ENCODE measurements at regions not wholly inside any gene's neighbourhood (a gene's known extent, or its start where the extent isn't known, plus 50 kb on each side); places are given as distances from the start of the nearest gene placed in this dataset.

GRCh38 chr4:57448452-57448851 lies 338.3 kb upstream of the IGFBP7 start:
- no peak for DNase-seq

DNA sequence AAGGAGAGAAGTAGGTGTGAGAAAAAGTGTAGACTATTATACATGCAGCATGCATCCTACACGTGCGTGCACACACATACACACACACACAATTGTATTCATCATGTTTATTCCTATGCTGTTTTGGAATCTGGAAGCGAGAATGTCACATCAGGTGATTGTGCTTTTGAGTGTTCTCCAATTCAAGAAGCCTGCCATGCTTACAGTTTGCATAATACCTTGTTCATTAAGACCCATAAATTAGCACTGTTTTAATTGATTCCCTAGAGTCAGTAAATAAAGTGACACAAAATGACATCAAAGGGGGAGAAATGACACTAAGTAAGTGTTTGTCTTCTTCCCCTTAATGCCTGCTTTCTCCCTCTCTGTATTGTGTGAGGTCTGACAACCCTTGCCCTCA lies 336.1 kb upstream of the IGFBP7 start:
- DNase-seq = no peak

GRCh38 chr4:57445686-57446085 lies 335.5 kb upstream of the IGFBP7 start:
- no peak for DNase-seq

DNA sequence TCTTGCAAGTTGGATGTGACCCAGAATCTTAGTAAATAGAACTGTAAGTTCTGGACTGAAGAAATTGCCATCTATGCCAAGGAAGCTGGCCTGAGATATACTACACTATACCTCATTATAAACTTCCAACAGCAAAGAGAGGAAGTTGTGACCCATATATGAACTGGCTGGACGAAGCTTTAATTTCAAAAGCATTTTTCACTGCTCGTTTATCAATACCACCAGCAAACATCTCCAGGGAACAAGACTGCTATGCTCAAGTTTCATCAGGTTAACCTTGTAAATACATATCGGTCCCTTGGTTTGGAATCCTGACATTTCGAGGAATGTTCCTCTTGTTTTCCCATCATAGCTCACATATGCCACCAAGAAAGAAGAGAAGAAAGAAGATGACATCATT lies 334.5 kb upstream of the IGFBP7 start:
- no peak for DNase-seq

- no peak for DNase-seq
Observed at GRCh38 chr4:57443787-57444186, 333.6 kb upstream of the IGFBP7 start.

DNA sequence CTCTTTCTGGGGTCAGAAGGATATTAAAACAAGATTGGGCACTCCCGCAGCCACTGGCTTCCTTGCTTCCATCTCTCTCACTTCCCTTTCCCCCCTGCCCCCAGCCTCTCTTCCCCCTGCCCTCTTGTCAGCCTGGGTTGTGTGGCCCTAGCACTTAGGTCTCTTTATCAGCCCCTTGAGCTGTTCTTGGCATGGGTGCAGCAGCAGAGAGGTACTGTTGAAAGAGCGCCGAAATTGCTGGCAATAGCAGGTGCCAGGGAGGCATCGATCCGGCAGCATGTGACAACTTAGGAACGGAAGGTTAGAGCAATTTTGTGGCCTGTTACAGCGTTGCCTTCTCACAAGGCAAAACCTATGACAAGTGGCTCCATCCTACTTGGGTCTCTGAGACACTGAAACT lies 333.1 kb upstream of the IGFBP7 start:
- DNase-seq = no peak

GRCh38 chr4:57442831-57443291 lies 332.7 kb upstream of the IGFBP7 start:
- DNase-seq = peak; percentile 33

DNA sequence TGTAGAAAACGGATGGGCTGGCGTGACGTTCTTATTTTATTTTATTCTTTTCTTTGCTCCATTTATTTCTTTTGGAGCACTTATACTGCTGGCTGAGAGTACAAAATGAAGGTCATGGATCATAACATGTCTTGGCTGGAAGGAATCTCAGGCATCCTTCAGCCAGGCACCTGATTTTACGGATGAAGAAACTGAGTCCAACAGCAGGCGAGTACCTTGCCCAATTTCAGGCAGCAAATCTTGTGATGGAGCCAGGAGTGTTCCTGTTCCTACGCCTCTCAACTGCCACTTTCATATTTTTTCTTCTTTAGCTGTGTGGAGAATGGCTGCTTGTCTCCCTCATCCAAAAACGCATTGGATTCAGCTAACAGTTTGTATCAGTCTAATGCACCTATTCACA lies 332.1 kb upstream of the IGFBP7 start:
- no peak for DNase-seq

DNA sequence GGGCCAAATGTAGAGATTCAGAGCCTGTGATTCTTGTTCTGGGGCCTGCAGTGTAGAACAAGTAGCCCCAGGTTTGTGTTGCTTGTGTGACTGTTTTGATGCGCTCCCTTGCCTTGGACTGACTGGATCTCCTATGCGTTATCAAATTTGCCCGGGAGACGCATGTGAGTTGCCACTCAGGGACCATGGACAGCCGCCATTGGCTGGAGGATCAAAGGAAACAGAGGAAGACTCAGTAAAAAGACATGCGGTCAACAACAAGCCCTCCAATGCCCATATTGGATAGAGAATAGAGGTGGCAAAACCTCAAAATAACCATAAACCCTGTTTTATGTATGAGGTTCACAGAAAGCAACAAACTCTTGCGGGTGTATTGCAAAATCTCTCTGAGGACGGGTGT lies 327.5 kb upstream of the IGFBP7 start:
- no peak for DNase-seq

DNA sequence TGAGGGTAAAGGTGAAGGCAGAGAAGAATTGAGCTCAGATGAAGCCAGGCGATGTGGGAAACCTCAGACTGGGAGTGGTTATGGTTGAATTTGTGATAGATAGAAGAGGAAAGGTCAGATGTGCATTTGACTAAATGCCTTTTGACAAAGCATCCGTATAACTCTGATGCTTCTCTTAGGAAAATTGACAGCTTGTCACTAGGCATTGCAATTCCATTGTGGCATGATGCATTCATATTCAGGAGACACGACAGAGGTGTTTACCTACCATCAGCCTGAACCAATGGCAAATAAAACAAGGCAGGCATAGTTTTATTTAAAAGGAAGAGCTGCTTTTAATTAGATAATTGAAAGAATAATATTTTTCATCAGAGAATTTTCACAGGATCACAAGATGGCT lies 325.1 kb upstream of the IGFBP7 start:
- no peak for DNase-seq

DNA sequence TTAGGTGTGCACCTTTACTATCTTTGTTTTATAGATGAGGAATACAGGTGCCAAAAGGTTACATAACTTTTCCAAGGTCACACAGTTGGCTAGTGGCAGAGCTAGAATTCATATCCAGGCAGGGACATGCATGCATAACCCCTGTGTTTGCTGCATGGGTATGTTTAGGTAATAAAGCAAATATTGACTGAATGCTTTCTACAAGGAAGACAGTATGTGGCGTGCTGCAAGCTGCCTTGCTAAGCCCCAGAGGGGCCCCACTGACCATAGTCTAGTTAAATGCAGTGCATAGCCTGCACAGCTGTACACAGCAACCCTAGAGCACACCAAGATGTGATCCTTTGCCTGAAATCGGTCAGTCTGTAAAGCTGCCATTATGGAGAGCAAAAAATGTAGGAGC lies 320.5 kb upstream of the IGFBP7 start:
- no peak for DNase-seq

DNA sequence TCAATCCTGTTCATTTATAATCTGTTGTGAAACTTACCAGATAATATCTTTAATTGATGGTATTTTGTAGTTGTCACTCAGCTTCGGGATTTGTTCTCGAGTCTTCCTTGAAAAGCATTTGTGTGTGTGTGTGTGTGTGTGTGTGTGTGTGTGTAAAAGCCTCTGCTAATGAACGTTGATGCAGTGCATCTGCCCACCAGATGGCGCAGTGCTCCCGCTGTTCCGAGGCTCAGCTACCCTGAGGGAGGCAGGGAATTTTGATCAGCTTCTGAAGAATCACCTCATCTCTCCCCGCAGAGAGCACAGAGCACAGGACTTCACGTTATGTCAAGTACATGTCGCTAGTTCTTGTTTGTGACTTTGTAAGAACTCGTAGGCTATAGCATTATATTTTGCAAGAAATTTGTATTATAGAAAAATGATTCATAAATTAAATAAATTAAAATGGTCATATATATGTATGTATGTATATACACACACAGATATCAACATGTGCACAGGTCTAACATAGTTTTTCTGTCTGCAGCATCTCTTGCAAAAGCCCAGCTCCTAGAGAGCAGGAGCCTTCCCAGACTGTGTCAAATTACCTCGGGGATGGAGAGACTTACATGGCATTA lies 316.7 kb upstream of the IGFBP7 start:
- peak; percentile 59 for DNase-seq

- DNase-seq = no peak
Observed at GRCh38 chr4:57425610-57426009, 315.4 kb upstream of the IGFBP7 start.

- no peak for DNase-seq
Observed at GRCh38 chr4:57424232-57424897, 314.2 kb upstream of the IGFBP7 start.

DNA sequence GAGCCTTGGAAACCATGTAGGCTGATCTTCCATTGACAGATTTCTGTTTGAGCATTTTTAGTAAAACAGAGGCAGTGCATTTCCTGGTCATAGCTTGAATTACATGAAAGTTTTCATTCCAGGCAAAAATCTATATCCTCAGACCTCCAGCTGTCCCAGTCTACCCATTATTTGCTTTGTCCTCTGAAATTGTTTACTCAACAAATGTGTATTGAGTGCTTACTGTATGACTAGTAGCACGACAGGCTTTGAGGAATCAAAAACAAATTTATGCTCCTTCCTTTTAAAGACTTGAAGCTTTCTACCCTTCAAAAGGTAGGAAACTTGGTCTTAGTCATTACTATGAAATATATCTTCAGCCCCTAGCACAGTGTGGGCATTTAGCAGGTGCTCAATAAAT lies 307.9 kb upstream of the IGFBP7 start:
- no peak for DNase-seq

GRCh38 chr4:57412259-57413054 lies 302.3 kb upstream of the IGFBP7 start:
- no peak for DNase-seq

- DNase-seq = no peak
Observed at GRCh38 chr4:57410331-57411052, 300.3 kb upstream of the IGFBP7 start.

DNA sequence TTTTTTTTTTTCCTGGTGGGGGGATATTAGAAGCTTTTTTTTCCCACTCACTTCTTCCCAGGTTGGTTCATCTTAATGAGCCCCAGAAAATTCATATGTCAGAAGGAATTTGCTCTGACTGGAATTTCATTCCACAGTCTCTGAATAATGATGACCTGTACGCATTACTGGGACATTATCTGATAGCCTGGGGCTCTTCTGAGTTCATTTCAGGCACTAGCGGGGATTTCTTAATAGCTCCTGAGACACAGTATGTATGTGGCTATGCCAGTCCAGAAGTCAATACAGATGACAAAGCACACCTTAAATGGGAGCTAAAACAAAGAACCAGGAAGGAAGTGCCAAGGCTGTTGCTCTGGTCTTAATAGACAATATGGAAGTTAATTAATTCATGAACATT lies 295.2 kb upstream of the IGFBP7 start:
- no peak for DNase-seq

GRCh38 chr4:57404483-57404882 lies 294.3 kb upstream of the IGFBP7 start:
- no peak for DNase-seq

GRCh38 chr4:57403591-57403990 lies 293.4 kb upstream of the IGFBP7 start:
- DNase-seq = no peak

GRCh38 chr4:57401586-57401985 lies 291.4 kb upstream of the IGFBP7 start:
- no peak for DNase-seq

DNA sequence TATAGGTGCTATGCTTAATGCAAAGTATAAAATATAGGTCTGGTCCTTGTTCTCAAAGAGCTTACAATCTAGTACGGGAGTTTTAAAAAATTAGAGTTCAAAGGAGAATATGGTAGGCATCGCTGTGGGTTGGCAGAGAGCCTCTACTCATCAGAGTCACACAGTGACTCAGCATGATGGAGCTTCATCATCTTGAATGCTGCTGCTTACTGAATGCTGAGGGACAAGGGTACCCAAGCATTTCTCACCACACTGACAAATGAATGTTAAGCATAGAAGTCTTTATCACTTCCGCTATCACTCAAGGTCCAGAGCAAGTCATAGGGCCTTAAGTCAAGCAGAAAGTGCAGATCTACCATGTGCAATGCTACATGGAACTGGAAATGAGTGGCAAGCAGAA lies 268.6 kb upstream of the IGFBP7 start:
- no peak for DNase-seq

DNA sequence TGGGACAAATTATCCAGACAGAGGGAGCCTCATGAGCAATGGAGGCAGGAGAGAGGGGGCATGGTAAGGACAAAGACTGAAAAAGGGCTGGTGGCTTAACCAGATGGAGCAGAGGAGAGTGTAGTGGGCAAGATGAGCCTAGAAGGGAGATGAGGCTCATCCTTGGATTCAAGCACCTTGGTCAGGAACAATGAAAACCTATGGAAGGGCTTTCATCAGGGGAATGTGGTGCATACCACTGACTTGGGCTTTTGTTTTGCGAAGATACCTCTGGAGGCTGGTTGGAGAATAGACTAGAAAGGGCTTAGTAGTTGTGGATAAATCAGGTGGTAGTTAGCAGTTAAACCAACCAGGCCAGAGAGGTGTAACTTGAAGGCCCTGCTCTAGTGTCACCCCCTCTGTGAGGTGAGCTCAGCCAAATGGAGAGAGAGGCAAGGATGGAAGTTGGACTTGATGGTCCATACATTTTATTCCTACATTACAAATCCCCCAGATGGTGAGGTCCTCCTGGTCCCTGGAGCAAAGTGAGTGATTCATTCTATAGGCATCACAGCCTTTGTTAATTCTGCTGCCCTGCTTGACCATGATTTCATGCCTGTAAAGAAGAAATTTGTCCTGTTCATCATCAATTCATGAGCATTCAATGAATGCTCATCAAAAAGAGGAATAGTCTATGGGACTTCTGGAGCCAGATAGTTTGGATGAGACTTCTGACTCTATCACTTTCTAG lies 264.8 kb upstream of the IGFBP7 start:
- DNase-seq = no peak

Measured in hematopoietic multipotent progenitor cell treated with erythropoietin and hydrocortisone succinate and interleukin-3 and kit ligand, for 8 days (in vitro differentiated cells).